ENCODE measurements at regions not wholly inside any gene's neighbourhood (a gene's known extent, or its start where the extent isn't known, plus 50 kb on each side); places are given as distances from the start of the nearest gene placed in this dataset.

GRCh38 chr7:46492466-46492865 is 571.4 kb upstream of the IGFBP3 start:
- no peak overlapping the region for H3K27ac ChIP-seq (ENCODE audit: low read depth, low read length)
- no peaks in the 10 kb centered on the region for H3K9me3 ChIP-seq (ENCODE audit: control insufficient read depth, insufficient read depth, low read length)
- no peaks in the 10 kb centered on the region for H3K27me3 ChIP-seq (ENCODE audit: control insufficient read depth, insufficient read depth, low read length)
- ChIA-PET POLR2A (no interaction called here), CTCF (no interaction called here)
- no peak for DNase-seq (ENCODE audit: low read depth, low spot score)
- TF ChIP-seq, protein P1, sequence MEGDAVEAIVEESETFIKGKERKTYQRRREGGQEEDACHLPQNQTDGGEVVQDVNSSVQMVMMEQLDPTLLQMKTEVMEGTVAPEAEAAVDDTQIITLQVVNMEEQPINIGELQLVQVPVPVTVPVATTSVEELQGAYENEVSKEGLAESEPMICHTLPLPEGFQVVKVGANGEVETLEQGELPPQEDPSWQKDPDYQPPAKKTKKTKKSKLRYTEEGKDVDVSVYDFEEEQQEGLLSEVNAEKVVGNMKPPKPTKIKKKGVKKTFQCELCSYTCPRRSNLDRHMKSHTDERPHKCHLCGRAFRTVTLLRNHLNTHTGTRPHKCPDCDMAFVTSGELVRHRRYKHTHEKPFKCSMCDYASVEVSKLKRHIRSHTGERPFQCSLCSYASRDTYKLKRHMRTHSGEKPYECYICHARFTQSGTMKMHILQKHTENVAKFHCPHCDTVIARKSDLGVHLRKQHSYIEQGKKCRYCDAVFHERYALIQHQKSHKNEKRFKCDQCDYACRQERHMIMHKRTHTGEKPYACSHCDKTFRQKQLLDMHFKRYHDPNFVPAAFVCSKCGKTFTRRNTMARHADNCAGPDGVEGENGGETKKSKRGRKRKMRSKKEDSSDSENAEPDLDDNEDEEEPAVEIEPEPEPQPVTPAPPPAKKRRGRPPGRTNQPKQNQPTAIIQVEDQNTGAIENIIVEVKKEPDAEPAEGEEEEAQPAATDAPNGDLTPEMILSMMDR (IDR thresholded peaks at IDR 0.05; ENCODE audit: low read depth, low read length), result no peak
- no peak overlapping the region for H3K4me3 ChIP-seq (ENCODE audit: low read depth, low read length)

- TF ChIP-seq, protein P1 (IDR thresholded peaks at IDR 0.05; ENCODE audit: low read depth, low read length), result no peak
- Histone ChIP-seq H3K27ac (ENCODE audit: low read depth, low read length) (no peak overlapping the region), H3K9me3 (ENCODE audit: control insufficient read depth, insufficient read depth, low read length) (no peaks in the 10 kb centered on the region), H3K4me3 (ENCODE audit: low read depth, low read length) (no peak overlapping the region), H3K27me3 (ENCODE audit: control insufficient read depth, insufficient read depth, low read length) (no peaks in the 10 kb centered on the region)
- ChIA-PET CTCF (no interaction called here), POLR2A (no interaction called here)
- DNase-seq (ENCODE audit: low read depth, low spot score), result no peak
These were observed 569.3 kb upstream of the IGFBP3 start for GRCh38 chr7:46490406-46490805.

DNA sequence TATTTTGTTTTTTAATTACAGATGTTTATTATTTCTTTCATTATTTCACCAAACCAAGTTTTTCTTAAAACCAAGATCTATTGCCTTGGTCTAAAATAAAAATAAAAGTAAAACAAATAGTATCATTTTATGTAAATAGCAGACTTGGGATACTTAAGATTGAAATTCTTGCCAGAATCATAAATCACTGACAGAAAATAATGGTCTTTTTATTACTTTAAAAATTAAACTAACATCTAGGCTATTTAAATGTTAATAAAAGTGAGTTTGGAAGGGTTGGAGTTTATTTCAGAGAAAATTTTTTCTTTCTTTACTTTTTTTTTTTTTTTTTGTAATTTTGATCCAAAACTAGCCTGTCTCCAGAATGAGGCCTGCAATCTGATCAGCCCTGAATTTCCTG is 568.0 kb upstream of the IGFBP3 start:
- TF ChIP-seq, protein P1 (IDR thresholded peaks at IDR 0.05; ENCODE audit: low read depth, low read length), result no peak
- no peaks in the 10 kb centered on the region for H3K27me3 ChIP-seq (ENCODE audit: control insufficient read depth, insufficient read depth, low read length)
- ChIA-PET CTCF (no interaction called here), POLR2A (no interaction called here)
- H3K27ac ChIP-seq (ENCODE audit: low read depth, low read length), result no peak overlapping the region
- no peaks in the 10 kb centered on the region for H3K9me3 ChIP-seq (ENCODE audit: control insufficient read depth, insufficient read depth, low read length)
- no peak for DNase-seq (ENCODE audit: low read depth, low spot score)
- H3K4me3 ChIP-seq (ENCODE audit: low read depth, low read length), result no peak overlapping the region

- TF ChIP-seq, protein P1 (IDR thresholded peaks at IDR 0.05; ENCODE audit: low read depth, low read length), result no peak
- ChIA-PET CTCF (no interaction called here), POLR2A (no interaction called here)
- Histone ChIP-seq H3K27ac (ENCODE audit: low read depth, low read length) (no peak overlapping the region), H3K9me3 (ENCODE audit: control insufficient read depth, insufficient read depth, low read length) (no peaks in the 10 kb centered on the region), H3K27me3 (ENCODE audit: control insufficient read depth, insufficient read depth, low read length) (no peaks in the 10 kb centered on the region), H3K4me3 (ENCODE audit: low read depth, low read length) (no peak overlapping the region)
- DNase-seq (ENCODE audit: low read depth, low spot score), result no peak
These were observed 567.5 kb upstream of the IGFBP3 start for GRCh38 chr7:46488607-46489006.

DNA sequence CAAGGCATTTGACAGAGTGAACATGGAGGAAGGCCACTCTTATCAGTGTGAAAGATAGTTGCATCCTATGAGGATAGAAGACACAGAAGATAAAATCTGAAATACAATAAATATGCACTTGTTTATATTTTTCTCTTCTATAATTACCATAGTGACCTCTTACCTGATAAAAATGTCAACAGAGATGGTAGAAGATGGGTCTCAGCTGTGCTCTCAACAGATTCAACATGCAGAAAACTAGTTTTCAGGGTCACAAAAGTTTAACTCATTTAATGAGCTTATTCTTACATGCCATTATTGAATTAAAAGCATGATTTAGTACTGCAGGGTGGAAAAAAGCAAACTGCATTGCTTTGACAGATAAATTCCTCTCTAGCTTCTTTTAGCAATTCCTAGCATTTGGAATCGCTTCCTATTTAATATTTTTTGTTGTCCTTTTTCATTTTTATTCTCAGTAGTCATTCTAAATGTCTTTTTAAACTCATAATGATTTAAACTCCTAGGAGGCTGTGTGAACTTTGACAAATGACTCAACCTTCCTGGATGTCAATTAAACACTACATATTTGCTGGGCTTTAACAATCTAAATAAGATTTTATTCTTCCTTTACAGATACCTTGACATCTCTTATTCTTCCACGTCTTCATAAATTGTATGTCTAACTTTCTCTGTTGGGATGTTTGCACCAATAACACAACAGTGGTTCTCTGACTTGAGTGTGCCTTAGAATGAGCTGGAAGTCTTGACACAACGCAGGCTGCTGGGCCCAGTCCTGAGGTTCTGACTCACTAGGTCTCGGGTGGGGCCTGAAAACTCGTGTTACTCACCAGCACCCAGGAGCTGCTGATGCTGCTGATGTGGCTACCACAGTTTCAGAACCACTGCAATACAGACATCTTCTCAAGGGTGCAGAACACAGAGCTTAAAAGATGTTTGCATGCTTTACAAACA is 565.5 kb upstream of the IGFBP3 start:
- CTCF ChIA-PET, result interaction anchor here (1.8 to 2.2 kb wide), 3 partner anchors 11 to 30 kb away, joined by 4 to 8 read pairs (median 7); no protein-coding TSS in a partner anchor
- Histone ChIP-seq H3K27me3 (ENCODE audit: control insufficient read depth, insufficient read depth, low read length) (no peaks in the 10 kb centered on the region), H3K27ac (ENCODE audit: low read depth, low read length) (no peak overlapping the region), H3K4me3 (ENCODE audit: low read depth, low read length) (no peak overlapping the region), H3K9me3 (ENCODE audit: control insufficient read depth, insufficient read depth, low read length) (no peaks in the 10 kb centered on the region)
- POLR2A ChIA-PET, result interaction anchor here (0.9 kb wide), 1 partner anchor 341 kb away, joined by 3 read pairs; no protein-coding TSS in a partner anchor
- peak; percentile 33 for DNase-seq (ENCODE audit: low read depth, low spot score)
- TF ChIP-seq, protein P1 (IDR thresholded peaks at IDR 0.05; ENCODE audit: low read depth, low read length), result no peak
